ENCODE measurements at regions not wholly inside any gene's neighbourhood (a gene's known extent, or its start where the extent isn't known, plus 50 kb on each side); places are given as distances from the start of the nearest gene placed in this dataset.

GRCh38 chr15:62607114-62607462 lies 435.5 kb upstream of the TPM1 start:
- TF ChIP-seq SPI1 (IDR thresholded peaks at IDR 0.05; ENCODE audit: borderline replicate concordance, low read depth) (no peak), GABPA (IDR thresholded peaks at IDR 0.05; ENCODE audit: low read depth) (no peak), POLR2AphosphoS5 (IDR thresholded peaks at IDR 0.05; ENCODE audit: low read depth) (no peak), REST (IDR thresholded peaks at IDR 0.05; ENCODE audit: insufficient replicate concordance, low read depth) (no peak), CTCF (IDR thresholded peaks at IDR 0.05; ENCODE audit: insufficient read depth, low read length) (no peak)
- DNase-seq (ENCODE audit: low read depth in 1 of 2, low spot score in 1 of 2) = no peak
- H3K27me3 ChIP-seq (ENCODE audit: insufficient read depth, poor library complexity, severe bottlenecking) = no peaks in the 10 kb centered on the region
- no peak overlapping the region for H3K4me3 ChIP-seq (replicated peaks; ENCODE audit: insufficient read depth, low read length)
- H3K27ac ChIP-seq (replicated peaks) = no peak overlapping the region

- Histone ChIP-seq H3K4me3 (replicated peaks; ENCODE audit: insufficient read depth, low read length) (no peak overlapping the region), H3K27me3 (ENCODE audit: insufficient read depth, poor library complexity, severe bottlenecking) (no peaks in the 10 kb centered on the region), H3K27ac (replicated peaks) (no peak overlapping the region)
- TF ChIP-seq REST (IDR thresholded peaks at IDR 0.05; ENCODE audit: insufficient replicate concordance, low read depth) = no peak
- TF ChIP-seq POLR2AphosphoS5 (IDR thresholded peaks at IDR 0.05; ENCODE audit: low read depth) = no peak
- no peak for TF ChIP-seq CTCF (IDR thresholded peaks at IDR 0.05; ENCODE audit: insufficient read depth, low read length)
- no peak for TF ChIP-seq GABPA (IDR thresholded peaks at IDR 0.05; ENCODE audit: low read depth)
- no peak for TF ChIP-seq SPI1 (IDR thresholded peaks at IDR 0.05; ENCODE audit: borderline replicate concordance, low read depth)
- DNase-seq (ENCODE audit: low read depth in 1 of 2, low spot score in 1 of 2) = no peak
Observed at GRCh38 chr15:62607643-62608042, 434.9 kb upstream of the TPM1 start.

GRCh38 chr15:62608369-62608768 lies 434.2 kb upstream of the TPM1 start:
- no peak for TF ChIP-seq GABPA (IDR thresholded peaks at IDR 0.05; ENCODE audit: low read depth)
- TF ChIP-seq CTCF (IDR thresholded peaks at IDR 0.05; ENCODE audit: insufficient read depth, low read length) = no peak
- TF ChIP-seq SPI1 (IDR thresholded peaks at IDR 0.05; ENCODE audit: borderline replicate concordance, low read depth) = no peak
- no peak for TF ChIP-seq POLR2AphosphoS5 (IDR thresholded peaks at IDR 0.05; ENCODE audit: low read depth)
- no peak for TF ChIP-seq REST (IDR thresholded peaks at IDR 0.05; ENCODE audit: insufficient replicate concordance, low read depth)
- no peak for DNase-seq (ENCODE audit: low read depth in 1 of 2, low spot score in 1 of 2)
- no peaks in the 10 kb centered on the region for H3K27me3 ChIP-seq (ENCODE audit: insufficient read depth, poor library complexity, severe bottlenecking)
- no peak overlapping the region for H3K4me3 ChIP-seq (replicated peaks; ENCODE audit: insufficient read depth, low read length)
- no peak overlapping the region for H3K27ac ChIP-seq (replicated peaks)
